Medulla oblongata (tissue), 1 donor: ENCODE measurements at regions not wholly inside any gene's neighbourhood (a gene's known extent, or its start where the extent isn't known, plus 50 kb on each side); places are given as distances from the start of the nearest gene placed in this dataset.

Experiments
- DNase-seq: peaks from one replicate; pipeline ENCODE4 v3.0.0-alpha.2; 2015; ENCODE audit errors: extremely low spot score

DNA sequence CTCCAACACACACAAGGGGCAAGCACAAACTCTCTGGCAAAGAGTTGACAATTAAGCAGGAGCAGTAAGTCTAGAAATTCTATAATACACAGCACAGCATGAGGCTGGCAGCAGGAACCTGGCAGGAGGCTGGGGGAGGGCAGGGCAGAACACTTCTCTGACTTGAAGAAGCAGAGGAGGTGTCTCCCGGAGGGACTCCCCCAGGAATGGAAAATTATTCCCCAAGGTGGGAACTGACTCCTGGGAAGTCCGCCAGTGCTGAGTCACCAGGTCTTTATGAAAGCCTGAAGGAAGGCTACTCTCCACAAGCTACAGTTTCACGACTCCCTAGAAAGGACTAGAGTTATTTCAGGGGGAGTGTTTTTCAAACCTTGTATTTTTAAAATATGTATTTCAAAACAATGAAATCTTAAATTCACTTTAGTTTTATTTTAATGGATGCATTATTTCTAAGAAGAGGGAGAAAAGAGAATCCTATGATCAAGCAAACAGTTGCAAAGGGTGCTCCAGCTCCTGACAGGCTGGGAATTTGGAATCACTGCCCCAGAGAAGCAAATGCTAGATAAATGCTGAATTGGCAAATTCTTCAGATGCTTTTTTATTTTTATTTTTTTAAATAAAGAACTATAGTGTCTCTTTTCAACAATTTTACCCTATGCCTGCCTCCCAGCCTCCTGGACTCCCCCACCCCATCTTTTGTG lies 192.8 kb downstream of the LY86 start:
- DNase-seq, result peak; percentile 27

- no peak for DNase-seq
Measured at GRCh38 chr6:6781873-6782227, 193.3 kb downstream of the LY86 start.

GRCh38 chr6:6783721-6784120 lies 195.2 kb downstream of the LY86 start:
- DNase-seq, result no peak

DNA sequence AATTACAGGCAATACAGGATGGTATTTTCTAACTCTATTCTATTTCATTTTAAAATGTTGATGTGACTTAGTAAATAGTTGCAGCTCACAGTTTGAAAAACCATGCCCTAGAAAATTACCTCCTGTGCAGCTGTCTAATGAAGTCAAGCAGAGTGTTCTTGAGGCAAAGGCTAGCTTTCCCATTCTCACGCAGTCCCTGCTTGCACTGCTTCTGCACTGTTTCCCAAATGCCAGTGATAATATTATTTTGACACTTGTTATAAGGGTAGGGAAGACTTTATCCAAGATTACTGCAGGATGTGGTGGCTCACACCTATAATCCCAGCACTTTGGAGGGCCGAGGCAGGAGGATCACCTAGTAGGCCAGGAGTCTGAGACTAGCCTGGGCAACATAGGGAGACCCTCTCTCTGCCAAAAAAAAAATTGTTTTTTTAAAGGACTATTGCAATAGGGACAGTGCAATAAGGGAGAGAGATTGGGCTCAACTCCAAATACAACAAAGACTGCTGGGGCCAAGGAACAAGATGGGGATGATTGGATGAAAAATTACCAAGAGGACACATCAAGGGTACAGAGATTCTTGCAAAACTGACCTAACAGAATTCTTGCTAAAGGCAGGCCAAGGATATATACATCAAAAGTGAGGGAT lies 196.1 kb downstream of the LY86 start:
- no peak for DNase-seq

GRCh38 chr6:6785163-6785521 lies 196.6 kb downstream of the LY86 start:
- DNase-seq, result no peak

DNA sequence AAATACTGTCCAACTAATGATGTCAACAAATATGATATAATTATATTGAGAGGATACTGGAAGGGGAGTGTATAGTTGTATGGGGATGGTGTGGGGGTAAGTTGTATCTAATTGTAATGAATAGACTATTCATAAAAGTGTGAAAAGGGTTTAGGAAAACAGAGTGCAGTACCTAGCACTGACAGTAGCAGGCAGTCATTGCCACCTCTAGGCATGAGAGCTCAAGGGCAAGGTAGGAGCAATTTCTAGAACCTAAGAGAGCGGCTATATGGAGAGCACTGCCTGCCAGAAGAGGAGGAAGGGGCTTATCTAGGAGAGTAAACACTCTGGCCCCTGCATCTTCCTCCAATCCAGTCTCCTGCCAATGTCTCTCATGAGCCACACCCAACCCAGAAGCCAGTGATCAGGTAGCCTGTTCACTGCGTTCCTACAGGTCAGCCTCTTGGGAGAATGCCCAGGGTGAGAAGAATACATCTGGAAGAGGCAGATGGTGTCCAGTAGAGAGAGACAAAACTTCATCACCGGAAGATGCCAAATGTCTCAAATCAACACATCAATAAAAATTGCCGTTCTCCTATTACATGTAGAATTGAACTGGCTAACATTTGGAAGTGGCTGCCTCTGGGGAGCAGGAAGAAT lies 200.0 kb downstream of the LY86 start:
- DNase-seq, result no peak

DNA sequence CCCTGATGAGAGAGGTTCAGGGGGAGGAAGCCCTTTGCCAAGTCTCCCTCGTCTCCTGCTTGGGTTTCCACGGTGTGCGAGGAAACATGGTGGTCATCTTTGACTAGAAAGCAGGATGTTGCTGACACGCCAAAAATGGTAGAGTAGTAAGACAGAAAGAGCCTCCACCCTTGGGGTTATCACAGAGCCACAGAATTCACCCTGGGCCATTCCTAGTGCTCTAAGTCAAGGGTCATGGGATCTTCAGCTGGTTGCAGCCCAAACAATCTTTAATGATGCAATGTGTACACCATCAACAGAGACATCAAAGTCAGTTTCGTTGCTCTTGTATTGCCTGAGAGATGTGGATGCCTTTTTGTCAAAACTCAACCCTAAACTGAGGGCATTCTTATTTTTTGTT lies 201.9 kb downstream of the LY86 start:
- no peak for DNase-seq

GRCh38 chr6:6790891-6791290 lies 202.4 kb downstream of the LY86 start:
- DNase-seq, result no peak

DNA sequence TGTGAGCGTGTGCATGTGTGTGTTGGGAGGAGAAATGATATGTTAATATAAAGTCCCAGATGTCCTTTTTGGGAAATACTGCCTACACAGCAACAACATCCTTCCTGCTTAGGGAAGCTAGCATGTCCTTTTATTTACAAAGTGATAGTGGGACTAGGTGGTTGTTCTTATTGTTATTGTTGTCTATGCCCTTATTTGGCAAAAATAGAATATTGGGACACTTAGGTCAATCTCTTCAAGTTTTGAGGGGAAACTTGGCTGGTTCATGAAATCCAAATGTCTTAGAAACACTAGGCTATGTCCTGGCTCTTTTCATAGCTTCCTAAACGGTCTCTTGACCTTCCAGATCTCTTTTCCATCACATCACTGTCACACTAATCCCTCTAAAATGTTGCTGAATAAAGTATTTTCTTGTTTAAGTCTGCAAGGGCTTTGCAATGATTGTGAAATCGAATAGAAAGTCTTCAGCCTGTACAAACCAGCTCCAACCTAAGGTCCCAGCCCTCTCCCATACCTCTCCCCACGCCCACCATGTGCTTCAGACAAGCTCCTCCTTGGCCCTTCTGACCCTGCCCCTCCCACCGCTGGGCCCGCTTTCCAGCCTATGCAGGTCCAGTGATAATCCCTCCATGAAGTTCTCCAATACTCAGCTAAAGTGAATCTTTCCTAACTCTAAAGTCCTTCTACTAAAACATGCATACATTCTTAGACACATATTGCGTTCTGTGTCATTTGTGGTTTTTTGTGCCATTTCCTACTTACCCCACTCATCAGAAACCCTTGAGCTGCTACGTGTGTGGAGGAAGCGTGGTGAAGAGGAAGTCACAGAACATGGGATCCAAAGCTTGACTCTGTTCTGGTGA lies 205.1 kb downstream of the LY86 start:
- DNase-seq, result peak; percentile 72

GRCh38 chr6:6795393-6795792 lies 206.9 kb downstream of the LY86 start:
- DNase-seq, result no peak

DNA sequence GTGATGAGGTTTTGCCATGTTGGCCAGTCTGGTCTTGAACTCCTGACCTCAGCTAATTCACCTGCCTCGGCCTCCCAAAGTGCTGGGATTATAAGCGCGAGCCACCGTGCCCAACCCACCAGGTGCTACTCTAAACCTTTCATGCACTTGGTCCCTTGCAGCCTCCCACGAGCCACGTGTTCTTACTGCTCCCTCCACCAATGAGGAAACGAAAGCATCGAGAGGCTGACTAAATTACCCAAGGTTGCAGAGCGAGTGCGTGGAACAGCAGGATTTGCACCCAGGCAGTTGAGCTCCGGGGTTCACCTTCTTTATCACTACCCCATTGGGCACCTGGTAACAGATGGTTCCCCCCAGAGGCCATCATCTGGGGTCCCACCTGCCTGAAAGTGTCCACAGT lies 208.3 kb downstream of the LY86 start:
- peak; percentile 32 for DNase-seq

GRCh38 chr6:6798448-6798860 lies 209.9 kb downstream of the LY86 start:
- DNase-seq, result peak; percentile 16

DNA sequence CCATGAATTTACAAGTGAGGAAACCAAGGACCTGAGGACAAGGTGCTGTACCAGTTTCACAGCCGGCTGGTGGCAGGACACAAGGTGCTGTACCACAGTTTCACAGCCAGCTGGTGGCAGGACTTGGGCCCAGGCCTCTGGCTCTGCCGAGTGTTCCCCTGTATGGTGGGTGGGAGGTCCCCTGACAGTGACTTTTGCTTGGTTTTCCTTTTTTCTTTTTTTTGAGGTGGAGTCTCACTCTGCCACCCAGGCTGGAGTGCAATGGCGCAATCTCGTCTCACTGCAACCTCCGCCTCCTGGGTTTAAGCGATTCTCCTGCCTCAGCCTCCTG lies 212.4 kb downstream of the LY86 start:
- no peak for DNase-seq

DNA sequence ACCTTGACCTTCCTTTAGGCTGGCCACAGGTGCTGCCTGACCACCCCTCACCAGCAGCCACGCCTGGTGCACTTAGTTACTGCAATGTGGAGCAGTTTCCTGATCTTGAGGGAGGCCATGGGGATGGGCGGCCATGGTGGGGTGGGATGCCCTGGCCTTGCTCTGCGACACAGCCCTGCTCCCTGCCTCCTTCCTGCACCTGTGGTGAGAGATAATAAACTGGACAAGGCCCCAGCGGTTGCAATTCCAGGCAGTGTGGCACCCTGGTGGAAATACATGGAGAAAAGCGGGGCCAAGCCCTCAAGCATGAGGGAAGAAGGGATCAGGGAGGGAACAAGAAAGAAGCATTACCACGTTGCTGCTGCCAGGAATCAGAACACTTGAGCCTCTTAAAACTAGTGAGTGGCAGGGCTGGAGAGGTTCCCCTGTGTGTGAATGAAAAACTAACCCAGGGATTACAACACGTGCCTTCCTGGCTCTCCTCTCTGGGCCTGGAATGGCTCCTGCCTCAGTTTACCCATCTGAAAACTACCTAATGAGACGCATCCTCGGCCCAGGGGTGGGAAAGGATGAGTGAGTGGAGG lies 213.2 kb downstream of the LY86 start:
- DNase-seq, result no peak

DNA sequence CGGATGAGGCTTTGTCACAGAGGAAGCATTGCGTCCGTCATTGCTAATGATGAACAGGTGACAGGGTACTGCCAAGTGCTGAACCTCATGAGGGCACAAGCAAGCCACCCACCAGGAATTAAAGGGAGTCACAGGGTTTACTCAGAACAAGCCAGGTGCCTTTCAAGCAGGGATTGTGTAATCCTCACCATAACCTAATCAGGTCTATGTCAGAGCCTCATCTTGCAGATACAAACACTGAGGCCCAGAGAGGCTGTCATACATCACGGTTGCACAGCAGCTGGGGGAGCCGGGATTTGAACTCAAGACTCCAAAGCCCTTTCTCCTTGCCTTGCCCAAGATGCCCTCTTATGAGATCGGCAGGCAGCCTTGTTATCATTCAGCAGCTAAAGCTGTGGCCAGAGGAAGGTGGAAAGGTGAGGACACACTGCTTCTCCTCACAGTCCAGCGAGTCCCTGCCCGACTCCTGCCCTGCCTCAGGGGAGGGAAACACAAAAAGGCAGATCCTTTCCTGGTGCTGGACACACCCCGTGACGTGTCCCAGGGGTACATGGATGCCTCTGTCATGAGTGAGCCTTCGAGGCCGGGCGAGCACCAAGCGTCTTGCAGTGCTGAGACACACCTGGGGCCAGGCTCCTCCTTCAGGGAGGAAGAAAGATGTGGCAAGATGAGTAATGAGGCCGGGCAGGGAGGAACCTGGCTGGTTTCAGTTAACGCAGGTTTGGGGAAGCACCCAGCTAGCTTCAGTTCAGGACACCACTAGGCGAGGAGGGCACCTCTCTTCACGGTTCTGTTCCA lies 214.9 kb downstream of the LY86 start:
- DNase-seq, result no peak

- DNase-seq, result no peak
Measured at GRCh38 chr6:6804843-6805615, 216.5 kb downstream of the LY86 start.

DNA sequence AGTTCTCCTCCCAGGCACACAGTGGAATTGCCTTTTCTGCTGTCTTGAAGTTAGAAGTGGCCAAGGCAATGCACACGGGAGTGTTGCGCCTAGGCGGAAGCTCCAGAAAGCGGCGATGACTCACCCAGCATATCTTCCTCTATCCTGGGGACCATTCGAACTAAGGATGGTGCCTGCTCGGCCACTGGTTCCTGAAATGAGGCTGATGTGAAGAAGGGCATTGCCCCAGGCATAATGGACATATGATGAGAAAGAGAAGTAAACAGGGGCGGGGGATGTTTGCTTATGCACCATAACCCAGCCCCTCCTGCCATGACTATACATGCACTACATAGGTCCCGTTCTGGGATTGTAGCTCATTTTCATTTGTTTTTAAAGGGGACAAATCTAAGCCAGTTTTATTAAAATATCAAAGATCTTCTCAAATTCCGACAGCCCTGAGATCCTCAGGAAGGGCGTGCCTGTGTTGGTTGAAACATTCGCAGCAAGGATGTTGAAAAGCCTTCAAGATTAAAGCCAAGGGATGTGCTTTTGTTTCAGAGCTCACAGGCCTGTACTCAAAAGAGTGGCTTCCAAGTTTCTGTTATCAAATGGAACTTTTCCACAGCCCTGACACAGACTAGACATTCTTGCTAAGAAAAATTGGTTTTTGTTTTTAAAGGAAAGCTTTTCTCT lies 218.5 kb downstream of the LY86 start:
- DNase-seq, result peak; percentile 84

DNA sequence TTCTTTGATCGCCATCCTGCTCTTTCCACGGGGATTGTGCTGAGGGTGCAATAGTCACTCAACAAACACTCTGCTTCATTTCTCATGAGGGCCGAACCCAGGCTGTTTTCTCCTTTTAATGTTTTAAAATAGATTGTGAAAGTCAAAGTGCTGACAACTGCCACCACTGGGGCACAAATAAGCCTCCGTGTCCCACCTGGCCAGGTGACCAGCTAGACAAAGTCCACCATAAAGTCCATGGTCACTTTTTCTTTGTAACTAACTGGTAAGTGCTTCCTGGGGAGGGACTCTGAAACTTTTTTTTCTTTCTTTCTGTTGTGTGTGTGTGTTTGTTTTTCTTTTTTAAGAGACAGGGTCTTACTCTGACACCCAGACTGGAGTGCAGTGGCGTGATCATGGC lies 219.8 kb downstream of the LY86 start:
- DNase-seq, result no peak

DNA sequence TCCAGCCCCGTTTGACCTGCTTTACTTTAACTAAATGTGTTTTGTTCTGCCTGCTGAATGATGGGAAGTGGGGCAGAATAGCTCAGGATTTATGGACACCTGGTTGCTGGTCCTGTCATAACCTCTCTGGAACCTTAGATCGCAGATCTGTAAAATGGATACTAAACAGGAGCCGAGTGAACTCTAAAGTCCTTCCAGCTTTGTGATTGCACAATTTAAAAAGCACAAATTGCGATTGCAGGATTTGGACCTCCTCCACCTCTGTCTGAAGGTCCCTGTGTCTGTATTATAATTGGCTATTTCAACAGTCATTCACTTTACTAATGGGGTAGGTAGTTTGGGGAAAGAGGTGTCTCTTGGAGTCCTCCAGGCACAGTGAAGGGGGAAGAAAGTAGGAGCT lies 220.4 kb downstream of the LY86 start:
- DNase-seq, result no peak

GRCh38 chr6:6810727-6811126 lies 222.2 kb downstream of the LY86 start:
- peak; percentile 19 for DNase-seq
